Psoas muscle (tissue), 7 donors: ENCODE measurements at regions not wholly inside any gene's neighbourhood (a gene's known extent, or its start where the extent isn't known, plus 50 kb on each side); places are given as distances from the start of the nearest gene placed in this dataset.

Experiments
- ATAC-seq, 4 donors: fragments of 200-7000 bp; cut with Tn5 transposase; one replicate each; pipeline ENCODE4 v1.9.1; 2020; ENCODE audit warnings: moderate library complexity in 3 of 4, mild to moderate bottlenecking in 2 of 4
- DNase-seq, 2 donors: peaks; one replicate each; pipeline ENCODE4 v3.0.0-alpha.2; 2020
- H3K27ac ChIP-seq: fragments of 200-600 bp; one replicate; pipeline ENCODE4 v1.8.0; 2022
- H3K27me3 ChIP-seq, 3 donors: fragments of 200-600 bp in 1 of 3; one replicate each; pipeline versions ENCODE4 v1.6.1 to v1.8.0; 2013 to 2022; ENCODE audit warnings: low read length in 2 of 3, mild to moderate bottlenecking in 2 of 3, moderate library complexity in 1 of 3; ENCODE audit not compliant: insufficient read depth in 3 of 3
- H3K36me3 ChIP-seq, 2 donors: fragments of 200-600 bp in 1 of 2; one replicate each; pipeline versions ENCODE4 v1.6.1 to v1.8.0; 2013 to 2022; ENCODE audit warnings: low read depth in 1 of 2, mild to moderate bottlenecking in 1 of 2, moderate library complexity in 1 of 2; ENCODE audit not compliant: insufficient read depth in 1 of 2
- H3K4me1 ChIP-seq: fragments of 200-600 bp; one replicate; pipeline ENCODE4 v1.8.0; 2022
- H3K4me3 ChIP-seq: fragments of 200-600 bp; one replicate; pipeline ENCODE4 v1.8.0; 2022; ENCODE audit warnings: mild to moderate bottlenecking
- H3K9me3 ChIP-seq: fragments of 200-600 bp; one replicate; pipeline ENCODE4 v1.8.0; 2022
- WGBS, 3 donors: extraction: QIAGEN DNeasy Blood & Tissue Kit; methylation state at CpG; one replicate each; pipeline versions ENCODE4 v1.1.6 to v1.1.7; 2013; 5-methylcytosine and 5-hydroxymethylcytosine counted together
- intact Hi-C, 2 donors: fragments of 100-400 bp; cut with DNase I; formaldehyde crosslinking; loops; one replicate each; pipeline versions ENCODE4 v1.11.0 to v1.14.2; 2022
- TF ChIP-seq, protein P1 (sequence below): fragments of 200-600 bp; IDR thresholded peaks from one replicate; pipeline ENCODE4 v1.8.0; 2022; ENCODE audit warnings: antibody characterized with exemption
- donor health status: healthy with polysubstance abuse.
- donor health status: DM: no; HTN: no; CAD: no; lungs with moderate emphysema.
- donor health status: Bipolar disorder and iron deficiency.
- donor health status: healthy.
- donor health status: DM: yes; HTN: yes; CAD: no.
- donor health status: DM: no; HTN: no; CAD: no.
- donor health status: DM: yes; HTN: yes; CAD: no.

DNA sequence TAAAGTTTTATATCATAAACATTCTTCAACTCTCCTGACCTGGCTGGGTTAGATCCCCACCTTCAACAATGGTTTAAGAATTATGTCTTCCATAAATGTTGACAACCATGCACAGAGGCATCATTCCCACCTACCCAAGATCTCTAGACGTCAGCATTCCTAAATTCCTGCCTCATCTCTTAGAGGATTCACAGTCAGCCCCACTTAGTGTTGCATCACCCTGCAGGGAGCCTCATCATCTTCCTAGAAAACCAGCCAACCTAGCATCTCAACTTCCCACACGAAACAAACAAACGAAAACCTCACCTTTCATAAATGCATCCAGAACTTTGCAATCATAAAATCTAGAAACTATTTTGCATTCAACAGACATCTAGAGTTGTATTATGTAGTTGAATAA lies 816.1 kb upstream of the C9orf72 start:
- intact Hi-C loops, result no loop called here
- ATAC-seq, result no peak
- H3K27me3 ChIP-seq, result no peaks in the 10 kb centered on the region
- DNase-seq, result no peak
- H3K36me3 ChIP-seq, result no peaks in the 10 kb centered on the region
- TF ChIP-seq, protein P1, sequence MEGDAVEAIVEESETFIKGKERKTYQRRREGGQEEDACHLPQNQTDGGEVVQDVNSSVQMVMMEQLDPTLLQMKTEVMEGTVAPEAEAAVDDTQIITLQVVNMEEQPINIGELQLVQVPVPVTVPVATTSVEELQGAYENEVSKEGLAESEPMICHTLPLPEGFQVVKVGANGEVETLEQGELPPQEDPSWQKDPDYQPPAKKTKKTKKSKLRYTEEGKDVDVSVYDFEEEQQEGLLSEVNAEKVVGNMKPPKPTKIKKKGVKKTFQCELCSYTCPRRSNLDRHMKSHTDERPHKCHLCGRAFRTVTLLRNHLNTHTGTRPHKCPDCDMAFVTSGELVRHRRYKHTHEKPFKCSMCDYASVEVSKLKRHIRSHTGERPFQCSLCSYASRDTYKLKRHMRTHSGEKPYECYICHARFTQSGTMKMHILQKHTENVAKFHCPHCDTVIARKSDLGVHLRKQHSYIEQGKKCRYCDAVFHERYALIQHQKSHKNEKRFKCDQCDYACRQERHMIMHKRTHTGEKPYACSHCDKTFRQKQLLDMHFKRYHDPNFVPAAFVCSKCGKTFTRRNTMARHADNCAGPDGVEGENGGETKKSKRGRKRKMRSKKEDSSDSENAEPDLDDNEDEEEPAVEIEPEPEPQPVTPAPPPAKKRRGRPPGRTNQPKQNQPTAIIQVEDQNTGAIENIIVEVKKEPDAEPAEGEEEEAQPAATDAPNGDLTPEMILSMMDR, result no peak
- no peaks in the 10 kb centered on the region for H3K9me3 ChIP-seq
- no peak overlapping the region for H3K4me3 ChIP-seq
- H3K4me1 ChIP-seq, result no peaks in the 10 kb centered on the region
- 63 to 79% (median 66%) methylated on average over 3 of the region's 3 CpGs for WGBS, 3 donors
- H3K27ac ChIP-seq, result no peak overlapping the region

DNA sequence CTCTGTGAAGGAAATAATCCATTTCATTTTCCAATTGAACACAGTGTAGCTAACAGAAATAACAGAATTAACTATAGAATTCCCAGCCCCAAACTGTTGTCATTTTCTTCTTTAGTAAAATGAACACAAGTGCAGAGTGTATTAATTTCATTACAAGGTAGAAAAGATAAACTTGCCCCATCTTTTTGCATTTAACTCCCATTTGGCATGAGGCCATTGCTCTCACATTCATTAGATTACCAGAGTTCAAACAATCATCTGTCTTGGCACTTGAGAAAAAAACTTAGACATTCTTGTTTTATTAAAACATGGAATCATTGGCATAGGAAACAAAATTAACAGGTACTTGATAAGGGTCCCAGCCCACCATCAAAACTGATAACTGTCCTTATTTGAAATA lies 821.5 kb upstream of the C9orf72 start:
- TF ChIP-seq, protein P1, result no peak
- no peak for DNase-seq
- Histone ChIP-seq H3K36me3 (no peaks in the 10 kb centered on the region), H3K9me3 (no peaks in the 10 kb centered on the region), H3K4me1 (no peaks in the 10 kb centered on the region), H3K4me3 (no peak overlapping the region), H3K27ac (no peak overlapping the region), H3K27me3 (no peaks in the 10 kb centered on the region)
- intact Hi-C loops, result no loop called here
- no peak for ATAC-seq

DNA sequence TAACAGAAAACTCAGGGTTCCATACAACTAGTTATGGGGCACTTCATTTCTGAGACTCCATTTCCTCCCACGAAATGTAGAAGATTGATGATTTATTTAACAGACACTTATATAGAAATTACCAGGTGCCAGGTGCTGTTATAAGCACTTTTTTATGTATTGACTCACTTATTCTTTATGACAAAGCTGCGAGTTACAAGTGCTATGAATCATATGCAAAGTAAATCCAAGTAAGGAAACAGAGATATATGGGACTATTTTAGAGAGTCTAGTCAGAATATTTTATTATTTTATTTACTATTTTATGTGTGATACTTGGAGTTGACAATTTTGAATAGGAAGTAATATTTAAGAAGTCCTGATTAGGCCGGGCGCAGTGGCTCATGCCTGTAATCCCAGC lies 822.8 kb upstream of the C9orf72 start:
- no peaks in the 10 kb centered on the region for H3K36me3 ChIP-seq
- intact Hi-C loops, result no loop called here
- TF ChIP-seq, protein P1, result no peak
- ATAC-seq, result no peak
- WGBS, 3 donors, result 71 to 81% (median 80%) methylated on average over 4 of the region's 4 CpGs
- no peak overlapping the region for H3K27ac ChIP-seq
- H3K27me3 ChIP-seq, result no peaks in the 10 kb centered on the region
- no peaks in the 10 kb centered on the region for H3K4me1 ChIP-seq
- H3K9me3 ChIP-seq, result no peaks in the 10 kb centered on the region
- H3K4me3 ChIP-seq, result no peak overlapping the region
- no peak for DNase-seq

DNA sequence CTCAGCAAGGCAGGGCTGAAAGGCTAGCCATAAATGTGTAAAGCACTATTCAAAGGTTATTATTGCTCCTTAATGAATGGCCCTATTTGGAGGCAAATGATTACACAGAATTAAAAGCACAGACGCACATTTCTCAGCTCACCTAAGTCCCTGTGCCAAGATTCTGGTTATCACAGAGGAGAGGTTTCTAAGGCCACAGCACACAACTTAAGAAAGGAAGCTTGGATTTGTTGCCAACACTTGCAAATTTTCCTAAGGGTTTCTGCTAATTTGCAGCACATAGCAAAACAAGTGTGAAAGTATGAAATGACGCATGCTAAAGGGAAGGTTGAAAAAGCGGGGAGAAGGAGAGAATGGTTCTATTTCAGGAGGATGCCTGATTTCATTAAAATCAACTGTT lies 834.1 kb upstream of the C9orf72 start:
- WGBS, 3 donors, result 53 to 78% (median 62%) methylated on average over 3 of the region's 3 CpGs
- Histone ChIP-seq H3K9me3 (no peaks in the 10 kb centered on the region), H3K36me3 (no peaks in the 10 kb centered on the region), H3K27me3 (no peaks in the 10 kb centered on the region), H3K4me1 (no peaks in the 10 kb centered on the region), H3K27ac (no peak overlapping the region), H3K4me3 (no peak overlapping the region)
- TF ChIP-seq, protein P1, result no peak
- intact Hi-C loops, result no loop called here
- no peak for DNase-seq
- ATAC-seq, result no peak

DNA sequence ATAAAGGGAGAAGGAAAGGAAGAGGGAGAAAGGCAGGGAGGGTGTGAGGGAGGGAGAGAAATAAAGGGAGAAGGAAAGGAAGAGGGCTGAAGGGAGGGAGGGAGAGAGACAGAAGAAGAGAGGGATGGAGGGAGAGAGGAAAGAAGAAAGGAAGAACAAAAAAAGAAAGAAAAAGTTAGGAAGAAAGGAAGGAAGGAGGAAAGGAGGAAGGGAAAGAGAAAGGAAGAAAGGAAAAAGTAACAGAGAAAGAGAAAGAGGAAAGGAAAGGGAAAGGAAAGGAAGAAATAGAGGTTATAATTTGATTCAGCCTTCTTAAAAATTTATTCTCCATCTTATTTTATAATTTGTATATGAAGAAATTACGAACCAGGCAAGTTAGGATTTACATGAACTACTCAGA lies 836.6 kb upstream of the C9orf72 start:
- no peak for DNase-seq
- no peaks in the 10 kb centered on the region for H3K27me3 ChIP-seq
- TF ChIP-seq, protein P1, result no peak
- H3K4me3 ChIP-seq, result no peak overlapping the region
- no peak overlapping the region for H3K27ac ChIP-seq
- no peaks in the 10 kb centered on the region for H3K36me3 ChIP-seq
- ATAC-seq, result no peak
- no peaks in the 10 kb centered on the region for H3K9me3 ChIP-seq
- intact Hi-C loops, result no loop called here
- H3K4me1 ChIP-seq, result no peaks in the 10 kb centered on the region
- 69 to 73% (median 72%) methylated on average over 1 of the region's 1 CpG for WGBS, 3 donors
